ENCODE measurements at regions not wholly inside any gene's neighbourhood (a gene's known extent, or its start where the extent isn't known, plus 50 kb on each side); places are given as distances from the start of the nearest gene placed in this dataset.
A peak's percentile ranks its signal among the peaks of the same experiment; 100 is the strongest.

- intact Hi-C loops (cut with DNase I) = no loop called here
Observed at GRCh38 chr13:105441051-105441750, 1094.3 kb downstream of the EFNB2 start.

GRCh38 chr13:105436943-105437342 is 1098.5 kb downstream of the EFNB2 start:
- intact Hi-C loops (cut with DNase I) = no loop called here
- no peak for DNase-seq (ENCODE audit: low spot score)

More at GRCh38 chr13:105441051-105441750, 1094.3 kb downstream of the EFNB2 start:
- no peak for DNase-seq (ENCODE audit: low spot score)

- DNase-seq (ENCODE audit: low spot score) = no peak
- intact Hi-C loops (cut with DNase I) = no loop called here
Observed at GRCh38 chr13:105432438-105432837, 1103.0 kb downstream of the EFNB2 start.

- intact Hi-C loops (cut with DNase I) = no loop called here
- DNase-seq (ENCODE audit: low spot score) = no peak
Observed at GRCh38 chr13:105428811-105429210, 1106.7 kb downstream of the EFNB2 start.

GRCh38 chr13:105426441-105426840 is 1109.0 kb downstream of the EFNB2 start:
- intact Hi-C loops (cut with DNase I) = no loop called here
- no peak for DNase-seq (ENCODE audit: low spot score)

- no peak for DNase-seq (ENCODE audit: low spot score)
- intact Hi-C loops (cut with DNase I) = no loop called here
Observed at GRCh38 chr13:105414639-105415038, 1120.8 kb downstream of the EFNB2 start.

- DNase-seq (ENCODE audit: low spot score) = no peak
- intact Hi-C loops (cut with DNase I) = no loop called here
Observed at GRCh38 chr13:105412171-105412570, 1123.3 kb downstream of the EFNB2 start.

- intact Hi-C loops (cut with DNase I) = no loop called here
- peak; percentile 76 for DNase-seq (ENCODE audit: low spot score)
Observed at GRCh38 chr13:105410602-105411001, 1124.9 kb downstream of the EFNB2 start.

- DNase-seq (ENCODE audit: low spot score) = no peak
- intact Hi-C loops (cut with DNase I) = no loop called here
Observed at GRCh38 chr13:105406551-105406950, 1128.9 kb downstream of the EFNB2 start.

- intact Hi-C loops (cut with DNase I) = no loop called here
Observed at GRCh38 chr13:105403086-105403485, 1132.4 kb downstream of the EFNB2 start.

GRCh38 chr13:105395041-105395440 is 1140.4 kb downstream of the EFNB2 start:
- no peak for DNase-seq (ENCODE audit: low spot score)
- intact Hi-C loops (cut with DNase I) = no loop called here

More at GRCh38 chr13:105403086-105403485, 1132.4 kb downstream of the EFNB2 start:
- no peak for DNase-seq (ENCODE audit: low spot score)

GRCh38 chr13:105389373-105389772 is 1146.1 kb downstream of the EFNB2 start:
- DNase-seq (ENCODE audit: low spot score) = no peak
- intact Hi-C loops (cut with DNase I) = no loop called here

GRCh38 chr13:105377452-105377851 is 1158.0 kb downstream of the EFNB2 start:
- intact Hi-C loops (cut with DNase I) = no loop called here
- no peak for DNase-seq (ENCODE audit: low spot score)

GRCh38 chr13:105370011-105370650 is 1165.3 kb downstream of the EFNB2 start:
- DNase-seq (ENCODE audit: low spot score) = no peak
- intact Hi-C loops (cut with DNase I) = no loop called here

- intact Hi-C loops (cut with DNase I) = no loop called here
- no peak for DNase-seq (ENCODE audit: low spot score)
Observed at GRCh38 chr13:105368781-105369180, 1166.7 kb downstream of the EFNB2 start.

- no peak for DNase-seq (ENCODE audit: low spot score)
- intact Hi-C loops (cut with DNase I) = no loop called here
Observed at GRCh38 chr13:105365831-105366230, 1169.6 kb downstream of the EFNB2 start.

GRCh38 chr13:105365021-105365550 is 1170.4 kb downstream of the EFNB2 start:
- intact Hi-C loops (cut with DNase I) = no loop called here
- DNase-seq (ENCODE audit: low spot score) = no peak

- DNase-seq (ENCODE audit: low spot score) = no peak
- intact Hi-C loops (cut with DNase I) = no loop called here
Observed at GRCh38 chr13:105364191-105364590, 1171.3 kb downstream of the EFNB2 start.

- intact Hi-C loops (cut with DNase I) = no loop called here
Observed at GRCh38 chr13:105363261-105364190, 1171.9 kb downstream of the EFNB2 start.

GRCh38 chr13:105353654-105354053 is 1181.8 kb downstream of the EFNB2 start:
- DNase-seq (ENCODE audit: low spot score) = no peak
- intact Hi-C loops (cut with DNase I) = no loop called here

More at GRCh38 chr13:105363261-105364190, 1171.9 kb downstream of the EFNB2 start:
- no peak for DNase-seq (ENCODE audit: low spot score)

All from cardiac septum (tissue), 1 donor.